Activated naive CD4-positive, alpha-beta T cell treated with anti-CD3 and anti-CD28 coated beads, Interleukin-2, amount 50 U/mL, for 16 hours (primary cell): ENCODE measurements at regions not wholly inside any gene's neighbourhood (a gene's known extent, or its start where the extent isn't known, plus 50 kb on each side); places are given as distances from the start of the nearest gene placed in this dataset.
"Not testable (repeated sequence)": the region's sequence is repeated elsewhere in the genome, so short reads cannot be mapped to it uniquely, and the experiment has no call there.

Experiments
- DNase-seq: peaks from one replicate; pipeline ENCODE4 v3.0.0-alpha.2; 2020

- DNase-seq: no peak
Observed at GRCh38 chr7:68610701-68611100, 987.6 kb upstream of the AUTS2 start.

GRCh38 chr7:68613405-68613804 lies 984.9 kb upstream of the AUTS2 start:
- DNase-seq: no peak

GRCh38 chr7:68613897-68614296 lies 984.4 kb upstream of the AUTS2 start:
- no peak for DNase-seq

GRCh38 chr7:68619526-68619925 lies 978.7 kb upstream of the AUTS2 start:
- no peak for DNase-seq

- no peak for DNase-seq
Observed at GRCh38 chr7:68622500-68622899, 975.8 kb upstream of the AUTS2 start.

- no peak for DNase-seq
Observed at GRCh38 chr7:68623030-68623429, 975.2 kb upstream of the AUTS2 start.

GRCh38 chr7:68627247-68627864 lies 970.9 kb upstream of the AUTS2 start:
- no peak for DNase-seq

- DNase-seq: not testable (repeated sequence)
Observed at GRCh38 chr7:68630914-68631313, 967.4 kb upstream of the AUTS2 start.

- no peak for DNase-seq
Observed at GRCh38 chr7:68640103-68640502, 958.2 kb upstream of the AUTS2 start.

GRCh38 chr7:68642727-68643126 lies 955.5 kb upstream of the AUTS2 start:
- no peak for DNase-seq

GRCh38 chr7:68663392-68663791 lies 934.9 kb upstream of the AUTS2 start:
- DNase-seq: no peak

- DNase-seq: no peak
Observed at GRCh38 chr7:68671046-68671445, 927.2 kb upstream of the AUTS2 start.

- no peak for DNase-seq
Observed at GRCh38 chr7:68671671-68672070, 926.6 kb upstream of the AUTS2 start.

- DNase-seq: no peak
Observed at GRCh38 chr7:68674826-68675225, 923.4 kb upstream of the AUTS2 start.

- DNase-seq: no peak
Observed at GRCh38 chr7:68676813-68677535, 921.3 kb upstream of the AUTS2 start.

GRCh38 chr7:68678196-68678595 lies 920.1 kb upstream of the AUTS2 start:
- no peak for DNase-seq

- DNase-seq: no peak
Observed at GRCh38 chr7:68679459-68680234, 918.6 kb upstream of the AUTS2 start.

GRCh38 chr7:68680235-68680872 lies 917.9 kb upstream of the AUTS2 start:
- DNase-seq: no peak

GRCh38 chr7:68682910-68683309 lies 915.4 kb upstream of the AUTS2 start:
- no peak for DNase-seq

GRCh38 chr7:68684246-68684839 lies 913.9 kb upstream of the AUTS2 start:
- no peak for DNase-seq

- DNase-seq: no peak
Observed at GRCh38 chr7:68684996-68685395, 913.3 kb upstream of the AUTS2 start.

GRCh38 chr7:68688416-68689086 lies 909.7 kb upstream of the AUTS2 start:
- no peak for DNase-seq

GRCh38 chr7:68689087-68689433 lies 909.2 kb upstream of the AUTS2 start:
- DNase-seq: no peak
